Activated CD4-positive, alpha-beta T cell treated with anti-CD3 and anti-CD28 coated beads, Interleukin-10, Interleukin-2, amounts not matched to agents 100 ng/mL and 50 ng/mL, durations not matched to agents 16 hours and 8 hours (primary cell): ENCODE measurements at regions not wholly inside any gene's neighbourhood (a gene's known extent, or its start where the extent isn't known, plus 50 kb on each side); places are given as distances from the start of the nearest gene placed in this dataset.
"Not testable (repeated sequence)": the region's sequence is repeated elsewhere in the genome, so short reads cannot be mapped to it uniquely, and the experiment has no call there.

Experiments
- DNase-seq: peaks from one replicate; pipeline ENCODE4 v3.0.0-alpha.2; 2020

DNA sequence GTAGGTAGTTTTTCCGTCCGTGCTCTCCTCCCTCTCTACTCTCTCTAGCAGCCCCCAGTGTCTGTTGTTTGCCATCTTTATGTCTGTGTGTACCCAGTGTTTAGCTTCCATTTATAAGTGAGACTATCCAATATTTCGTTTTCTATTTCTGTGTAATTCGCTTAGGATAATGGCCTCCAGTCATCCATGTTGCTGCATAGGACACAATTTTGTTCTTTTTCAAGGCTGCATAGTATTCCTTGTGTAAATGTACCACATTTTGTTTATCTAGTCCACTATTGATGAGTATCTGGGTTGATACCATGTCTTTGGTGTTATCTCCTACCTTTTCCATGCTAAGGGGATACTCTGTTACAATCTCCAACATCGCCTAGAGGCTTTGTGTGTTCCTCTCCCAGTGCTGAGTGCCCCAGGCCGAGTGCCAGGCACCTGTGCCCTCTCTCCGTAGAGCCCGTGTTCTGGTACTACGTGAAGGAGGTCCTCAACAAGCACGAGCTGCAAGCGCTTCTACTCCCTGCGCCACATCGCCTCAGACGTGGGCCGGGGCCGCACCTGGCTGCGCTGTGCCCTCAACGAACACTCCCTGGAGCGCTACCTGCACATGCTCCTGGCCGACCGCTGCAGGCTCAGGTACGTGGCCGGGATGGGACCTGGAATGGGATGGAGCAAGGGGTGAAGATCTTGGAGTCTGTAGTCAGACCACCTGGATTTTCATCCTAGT is 51.0 kb downstream of the NPIPB11 start:
- DNase-seq, result not testable (repeated sequence)

DNA sequence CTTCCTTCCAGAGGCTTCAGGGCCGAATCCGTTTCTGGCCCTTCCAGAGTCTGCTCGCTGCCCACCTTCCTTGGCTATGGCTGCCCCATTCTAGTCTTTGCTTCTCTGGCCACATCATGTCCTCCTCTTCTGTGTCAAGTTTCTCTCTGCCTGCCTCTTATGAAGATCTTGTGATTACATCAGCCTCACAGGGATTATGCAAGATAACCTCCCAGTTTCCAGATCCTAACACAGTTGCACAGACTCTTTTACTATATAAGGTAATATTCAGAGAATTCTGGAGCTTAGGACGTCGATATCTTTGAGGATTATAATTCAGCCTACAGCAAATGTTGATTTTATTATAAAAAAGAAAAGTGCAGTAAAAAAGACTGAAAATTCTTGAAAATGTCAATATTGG is 52.1 kb downstream of the NPIPB11 start:
- DNase-seq, result not testable (repeated sequence)

DNA sequence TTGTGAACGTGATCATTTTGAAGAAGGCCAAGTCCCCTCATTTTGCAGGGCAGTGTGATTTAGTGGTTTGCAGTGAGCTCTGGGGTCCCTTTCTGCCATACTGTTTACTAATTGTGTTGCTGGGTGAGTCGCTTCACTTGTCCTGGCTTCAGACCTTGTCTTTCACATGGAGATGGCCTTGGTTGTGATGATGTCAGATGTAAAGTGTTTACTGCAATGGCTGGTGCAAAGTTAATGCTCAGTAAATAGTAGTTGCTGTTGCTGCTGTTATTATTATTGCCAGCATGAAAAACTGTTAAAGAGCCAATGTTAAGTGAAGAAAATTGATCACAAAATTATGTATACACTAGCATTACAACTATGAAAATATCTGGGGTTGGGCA is 53.9 kb downstream of the NPIPB11 start:
- DNase-seq, result not testable (repeated sequence)

DNA sequence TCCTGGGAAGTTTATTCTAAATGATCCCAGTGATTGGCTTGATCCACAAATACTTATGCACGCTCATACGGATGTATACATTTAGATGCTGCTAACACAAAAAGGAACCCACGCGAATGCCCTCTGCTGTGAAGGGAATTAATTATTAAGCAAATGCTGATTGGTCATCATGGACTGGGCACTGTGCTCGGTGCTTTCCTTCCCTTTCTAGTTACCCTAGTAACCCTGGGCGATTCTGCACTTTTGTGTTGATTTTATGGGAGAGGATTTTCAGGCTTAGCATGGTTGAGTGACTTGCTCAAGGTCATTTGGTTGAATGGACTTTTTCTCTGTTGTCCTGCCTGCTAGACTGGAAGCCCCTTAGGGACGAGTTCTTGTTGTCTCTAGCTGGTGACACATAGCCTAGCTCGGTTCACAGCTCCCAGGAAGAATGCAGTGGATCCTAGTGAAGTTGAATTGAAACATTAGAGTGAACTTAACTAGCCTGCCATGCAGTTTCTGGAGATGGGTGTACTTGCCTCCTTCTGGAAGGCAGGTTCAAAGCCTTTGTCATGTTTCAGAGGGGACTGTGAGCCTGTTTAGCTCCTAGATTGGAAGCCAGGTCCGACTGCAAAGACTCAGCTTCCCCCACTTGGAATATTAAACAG is 54.4 kb downstream of the NPIPB11 start:
- DNase-seq, result not testable (repeated sequence)

DNA sequence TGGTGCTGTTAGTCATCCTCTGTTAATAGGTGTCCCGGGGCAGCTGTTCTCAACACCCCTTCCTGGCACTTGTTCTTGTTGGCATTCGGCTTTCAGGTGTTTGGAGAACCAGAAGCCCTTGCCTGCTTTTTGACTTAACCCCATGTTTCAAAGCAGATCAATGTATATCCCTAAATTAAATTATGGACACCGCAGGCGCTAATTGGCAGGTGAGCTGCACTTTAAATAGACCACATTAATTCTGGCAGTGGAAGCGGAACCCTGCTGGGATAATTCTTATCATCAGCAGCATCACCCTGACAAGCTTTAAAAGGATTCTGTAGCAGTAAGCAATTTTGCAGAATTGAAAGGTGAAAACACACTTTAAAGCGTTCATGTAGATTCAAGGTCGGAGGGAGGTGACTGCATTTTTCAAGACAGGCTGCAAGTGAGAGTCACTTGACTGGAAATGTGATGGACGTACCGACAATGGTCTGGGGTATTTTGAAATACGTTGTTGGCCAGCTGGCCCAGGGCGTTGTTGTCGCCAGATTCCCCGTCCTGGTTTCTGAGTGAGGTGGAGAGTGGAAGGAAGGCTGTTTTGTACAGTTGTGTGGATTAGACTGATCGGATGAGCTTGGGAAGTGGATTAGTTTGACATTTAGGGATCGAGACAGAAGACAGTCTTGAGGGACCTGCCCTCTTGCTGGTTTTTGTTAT is 55.1 kb downstream of the NPIPB11 start:
- not testable (repeated sequence) for DNase-seq

DNA sequence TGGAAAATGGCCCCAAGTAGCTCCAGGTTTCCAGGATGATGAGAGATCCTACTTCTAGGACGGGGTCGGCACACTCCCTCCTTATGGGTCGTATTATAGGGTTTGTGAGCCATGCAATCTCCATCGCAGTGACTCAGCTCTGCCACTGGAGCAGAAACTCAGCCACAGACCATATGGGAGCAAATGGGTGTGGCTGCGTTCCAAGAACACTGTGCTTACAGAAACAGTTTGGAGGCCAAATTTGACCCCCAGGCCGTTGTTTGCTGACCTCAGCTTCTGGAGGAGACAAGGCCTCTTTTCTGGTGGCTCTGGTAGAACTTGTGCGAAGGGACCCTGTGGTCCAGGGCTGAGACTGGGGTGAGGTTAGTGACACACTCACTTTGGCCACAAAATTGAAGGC is 56.5 kb downstream of the NPIPB11 start:
- not testable (repeated sequence) for DNase-seq

DNA sequence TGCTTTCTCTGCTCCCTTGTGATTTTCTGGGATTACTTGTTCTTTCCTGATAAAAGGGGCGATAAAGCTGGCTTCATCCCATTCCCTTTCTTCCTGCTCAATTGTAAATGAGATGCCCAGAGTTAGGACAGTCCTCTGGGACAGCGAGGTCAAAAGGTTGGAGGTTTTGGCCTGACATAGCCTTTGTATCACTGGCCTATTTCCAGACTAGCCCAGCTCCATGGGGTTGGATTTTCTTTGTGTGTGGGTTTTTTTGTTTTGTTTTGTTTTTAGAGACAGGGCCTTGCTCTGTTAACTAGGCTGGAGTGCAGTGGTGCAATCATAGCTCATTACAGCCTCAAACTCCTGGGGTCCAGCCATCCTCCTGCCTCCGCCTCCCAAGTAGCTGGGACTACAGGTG is 57.8 kb downstream of the NPIPB11 start:
- DNase-seq, result not testable (repeated sequence)

DNA sequence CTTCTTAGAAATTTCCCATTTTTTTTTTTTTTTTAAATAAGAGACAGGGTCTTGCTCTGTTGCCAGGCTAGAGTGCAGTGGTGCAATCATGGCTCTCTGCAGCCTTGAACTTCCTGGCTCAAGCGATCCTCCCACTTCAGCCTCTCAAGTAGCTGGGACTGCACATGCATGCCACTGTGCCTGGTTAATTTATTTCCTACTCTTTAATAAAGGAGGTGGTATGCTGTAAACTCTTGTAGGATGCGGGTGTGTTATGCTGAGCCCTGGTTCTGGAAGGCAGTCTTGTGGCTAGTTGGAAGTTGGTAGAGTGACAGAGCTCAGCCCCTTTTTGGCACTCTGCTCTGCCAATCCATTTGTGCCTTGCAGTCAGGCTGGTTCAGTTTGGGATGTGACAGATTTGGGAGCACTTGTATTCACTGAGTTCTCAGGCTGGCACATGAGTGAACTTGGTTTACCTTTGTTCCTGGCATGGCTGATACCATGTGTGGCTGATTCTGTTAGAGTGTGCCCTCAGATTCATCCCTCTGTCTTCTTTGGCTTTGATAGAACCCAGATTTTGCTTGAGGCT is 58.3 kb downstream of the NPIPB11 start:
- not testable (repeated sequence) for DNase-seq

DNA sequence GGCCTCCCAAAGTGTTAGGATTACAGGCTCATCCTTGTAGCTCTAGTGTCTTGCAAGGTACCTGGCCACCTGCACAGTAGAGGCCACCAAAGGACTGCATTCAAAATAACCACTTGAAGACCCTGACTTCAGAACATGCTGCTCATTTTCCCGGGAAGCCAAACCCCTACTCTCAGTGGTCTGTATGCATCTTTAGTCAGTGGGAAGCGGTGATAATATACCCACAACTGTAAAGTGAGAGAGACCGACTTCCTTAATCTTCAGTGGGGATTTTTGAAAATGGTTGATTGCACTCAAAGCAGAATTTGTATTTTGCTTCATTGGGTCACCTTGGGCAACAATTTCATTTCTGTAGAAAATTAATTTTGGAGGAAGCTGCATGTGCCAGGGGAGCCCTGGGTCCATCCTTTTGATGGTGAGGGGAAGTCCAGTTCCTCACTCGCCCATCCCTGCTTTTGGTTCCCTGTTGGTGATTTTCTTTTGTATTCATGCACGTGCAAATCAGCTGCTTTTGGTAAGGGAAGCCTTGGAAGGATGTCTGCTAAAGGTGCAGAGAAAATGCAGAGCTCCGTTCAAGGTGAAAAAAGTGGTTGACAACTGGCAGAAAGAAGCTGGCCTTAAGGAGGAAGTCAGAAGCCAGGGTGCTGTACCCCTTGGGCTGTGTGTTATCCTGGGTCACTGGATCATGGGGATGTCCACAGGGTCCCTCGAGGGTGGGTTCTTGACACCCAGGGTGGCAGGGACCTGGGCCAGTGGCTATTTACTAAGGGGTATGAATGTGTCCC is 59.5 kb downstream of the NPIPB11 start:
- DNase-seq, result not testable (repeated sequence)

DNA sequence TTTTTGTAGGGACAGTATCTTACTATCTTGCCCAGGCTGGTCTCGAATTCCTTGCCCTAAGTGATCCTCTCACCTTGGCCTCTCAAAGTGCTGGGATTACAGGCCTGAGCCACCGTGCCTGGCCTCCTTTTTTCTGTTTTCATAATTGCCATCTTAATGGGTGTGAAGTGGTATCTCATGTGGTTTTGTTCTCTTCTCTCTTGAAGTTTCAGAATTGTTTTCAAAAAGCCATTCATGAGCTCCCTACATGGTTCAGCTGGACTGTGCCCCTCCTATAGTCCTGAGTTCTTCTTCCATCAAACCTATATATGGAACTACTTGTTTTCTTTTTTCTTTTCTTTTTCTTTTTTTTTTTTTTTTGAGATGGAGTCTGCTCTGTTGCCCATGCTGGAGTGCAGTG is 60.3 kb downstream of the NPIPB11 start:
- peak; percentile 13 for DNase-seq

DNA sequence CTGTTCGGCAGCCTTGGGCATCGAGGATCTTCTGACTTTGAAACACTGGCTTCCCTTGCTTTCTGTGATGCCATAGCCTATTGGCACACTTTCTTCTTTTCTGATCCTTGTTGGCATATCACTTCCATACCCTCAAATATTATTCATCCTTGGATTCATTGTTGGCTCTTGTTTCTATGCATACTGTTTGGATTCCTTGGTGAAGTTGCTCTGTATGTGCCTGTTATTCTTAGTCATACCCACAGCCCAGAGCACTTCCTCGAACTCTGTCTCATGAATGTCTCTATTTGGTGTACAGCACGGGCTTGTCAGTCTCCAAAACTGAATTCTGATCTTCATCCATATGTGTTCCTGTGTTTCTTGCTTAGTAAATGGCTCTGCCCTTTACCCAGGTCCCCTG is 63.6 kb downstream of the NPIPB11 start:
- not testable (repeated sequence) for DNase-seq

DNA sequence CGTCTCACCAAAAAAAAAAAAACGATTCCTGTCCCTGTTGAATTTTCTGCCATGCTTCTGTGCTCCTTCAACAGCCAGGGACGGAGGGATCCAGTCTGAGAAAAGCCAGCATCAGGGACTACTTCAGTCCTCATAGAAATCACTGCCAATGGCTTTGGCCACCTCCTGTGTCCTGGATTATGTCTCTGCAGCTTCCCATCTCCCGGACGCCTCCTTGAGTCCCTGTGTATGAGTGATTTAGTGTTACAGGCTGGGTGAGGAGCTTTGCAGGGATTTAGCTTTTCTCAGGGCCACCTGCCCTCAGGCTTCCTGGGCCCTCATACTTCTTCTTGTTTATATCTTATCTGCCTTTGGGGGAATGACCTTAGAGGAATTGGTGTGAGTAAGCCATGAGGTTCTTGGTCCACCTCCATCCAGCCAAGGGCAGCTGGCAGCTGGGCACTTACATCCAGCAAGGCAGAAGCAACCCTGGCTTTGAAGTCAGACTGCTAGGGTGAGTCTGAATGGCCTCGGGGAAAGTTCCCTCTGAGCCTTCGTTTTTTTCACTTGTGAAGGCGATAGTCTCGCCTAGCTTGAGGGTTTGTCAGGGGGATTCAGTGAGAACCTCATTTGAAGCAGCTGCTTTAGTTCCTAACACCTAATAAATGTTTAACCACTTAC is 65.6 kb downstream of the NPIPB11 start:
- DNase-seq, result not testable (repeated sequence)

DNA sequence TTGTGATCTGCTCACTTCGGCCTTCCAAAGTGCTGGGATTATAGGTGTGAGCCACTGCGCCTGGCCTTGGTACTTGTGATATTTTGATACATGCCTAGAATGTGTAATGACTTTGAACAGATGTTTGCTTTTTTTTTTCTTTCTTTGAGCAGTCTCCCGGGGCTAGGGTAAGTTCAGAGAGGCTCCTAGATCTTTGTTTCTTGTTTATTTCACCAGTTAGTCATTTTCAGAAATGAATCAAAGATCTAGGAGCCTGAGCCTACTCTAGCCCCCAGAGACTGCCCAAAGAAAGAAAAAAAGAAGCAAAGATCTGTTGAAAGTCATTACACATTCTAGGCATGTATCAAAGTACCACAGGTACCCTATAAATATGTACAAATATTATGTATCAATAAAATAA is 66.3 kb downstream of the NPIPB11 start:
- not testable (repeated sequence) for DNase-seq

DNA sequence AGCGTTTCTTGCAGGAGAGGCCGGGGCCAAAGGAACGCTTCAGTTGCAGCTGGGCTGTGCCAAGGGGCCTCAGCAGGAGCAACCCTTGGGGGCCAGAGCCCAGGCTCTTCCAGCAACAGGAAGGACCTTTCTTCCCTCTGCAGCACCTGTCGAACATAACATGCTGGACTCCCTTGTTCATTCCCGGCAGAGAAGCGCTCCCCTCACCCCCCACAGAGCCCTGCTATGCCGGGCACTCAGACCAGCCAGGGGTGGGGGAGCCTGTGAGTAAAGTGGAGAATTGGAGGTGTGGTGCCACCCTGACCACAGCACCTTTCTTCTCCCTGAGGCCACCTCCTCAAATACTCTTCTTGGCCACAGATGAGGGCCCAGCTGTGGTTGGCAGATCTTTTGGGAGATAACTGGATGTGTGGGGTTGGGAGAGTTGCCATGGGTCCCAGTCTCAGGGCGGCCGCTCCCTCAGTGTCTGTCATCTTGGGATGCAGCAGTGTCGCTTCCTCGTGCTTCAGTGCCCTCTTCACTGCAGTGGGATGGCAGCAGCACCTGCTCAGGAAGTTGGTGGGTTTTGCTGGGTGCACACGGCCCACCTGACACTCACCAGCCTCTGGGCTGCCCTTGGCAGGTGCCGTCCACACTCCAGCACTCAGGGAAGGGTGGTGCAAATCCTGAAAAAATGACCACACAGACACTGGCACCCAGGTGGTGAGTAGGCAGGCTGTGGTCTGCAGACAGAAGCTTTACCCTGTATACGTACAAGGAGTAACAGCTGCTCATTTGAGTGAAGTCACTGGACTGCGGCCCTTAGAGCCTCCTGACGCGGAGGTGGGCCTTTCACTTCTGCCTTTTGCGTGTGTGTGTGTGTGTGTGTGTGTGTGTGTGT is 67.5 kb downstream of the NPIPB11 start:
- DNase-seq, result not testable (repeated sequence)

DNA sequence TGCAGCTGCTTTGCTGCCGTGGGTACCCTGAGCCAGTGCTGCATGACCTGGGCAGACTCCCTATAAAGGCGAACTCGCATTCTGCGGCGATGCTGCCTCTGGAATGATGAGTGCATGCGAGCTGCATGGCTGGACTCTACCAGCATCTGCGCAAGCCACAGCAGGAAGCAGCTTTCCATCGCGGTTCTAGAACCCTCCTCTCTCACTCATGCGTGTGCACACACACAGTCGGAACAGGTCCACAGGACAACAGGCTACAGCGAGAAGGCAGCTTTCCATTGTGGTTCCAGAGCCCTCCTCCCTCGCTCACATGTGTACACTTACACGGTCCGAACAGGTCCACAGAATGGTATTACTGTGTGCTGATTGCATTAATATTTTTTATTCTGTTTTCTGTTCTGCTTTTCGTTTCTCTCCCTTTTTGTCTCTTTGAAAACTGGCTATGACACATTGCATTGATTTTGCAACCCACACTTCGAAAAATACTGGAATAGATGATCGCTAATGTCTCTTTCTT is 69.1 kb downstream of the NPIPB11 start:
- DNase-seq, result not testable (repeated sequence)

DNA sequence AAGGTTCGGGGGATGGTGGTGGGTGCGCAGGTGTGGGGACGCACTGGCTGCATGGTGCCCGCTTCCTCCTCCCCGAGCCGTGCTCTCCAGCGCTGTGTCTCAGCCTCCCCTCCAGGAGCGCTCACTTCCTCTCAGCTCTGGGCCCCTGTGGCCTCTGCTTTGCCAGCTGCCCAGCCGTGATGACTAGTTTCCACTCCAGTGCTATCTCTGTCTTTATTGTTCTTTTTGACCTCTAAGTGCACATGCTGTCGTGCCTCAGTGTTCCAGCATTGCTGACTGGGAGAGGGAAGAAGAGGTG is 71.0 kb downstream of the NPIPB11 start:
- DNase-seq, result not testable (repeated sequence)

DNA sequence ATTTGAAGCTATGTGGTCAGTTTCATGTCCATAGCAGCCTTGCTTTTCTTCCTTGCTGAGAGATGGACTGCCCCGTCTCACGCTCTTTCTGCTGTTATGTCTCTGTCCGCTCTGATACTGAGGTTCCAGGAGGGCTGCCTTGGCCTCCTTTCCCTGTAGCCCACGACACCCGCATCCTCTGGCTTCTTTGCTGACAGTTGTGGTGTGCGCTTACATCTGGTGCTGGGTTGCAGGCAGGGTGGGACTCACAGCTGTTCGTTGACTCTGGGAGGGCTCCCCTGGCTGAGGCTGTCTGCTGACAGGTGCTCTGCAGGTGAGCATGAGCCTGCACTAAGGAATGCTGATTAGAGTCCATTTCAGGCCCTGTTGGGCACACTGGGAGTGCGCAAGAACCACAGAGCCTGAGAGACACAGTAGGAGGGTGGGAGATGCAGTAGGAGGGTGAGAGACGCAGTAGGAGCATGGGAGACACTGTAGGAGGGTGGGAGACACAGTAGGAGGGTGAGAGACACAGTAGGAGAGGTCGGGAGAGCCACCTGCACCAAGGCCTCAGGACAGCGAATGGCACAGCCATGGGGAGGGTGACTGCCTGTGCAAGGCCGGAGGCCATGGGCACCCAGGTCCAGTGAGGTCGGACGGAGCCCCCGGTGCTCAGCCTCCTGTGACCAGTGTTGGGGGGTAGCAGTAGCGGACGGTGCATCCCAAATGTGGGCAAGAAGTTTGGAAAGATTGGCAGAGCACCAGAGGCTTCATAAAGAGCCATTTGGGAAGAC is 71.5 kb downstream of the NPIPB11 start:
- DNase-seq, result not testable (repeated sequence)

DNA sequence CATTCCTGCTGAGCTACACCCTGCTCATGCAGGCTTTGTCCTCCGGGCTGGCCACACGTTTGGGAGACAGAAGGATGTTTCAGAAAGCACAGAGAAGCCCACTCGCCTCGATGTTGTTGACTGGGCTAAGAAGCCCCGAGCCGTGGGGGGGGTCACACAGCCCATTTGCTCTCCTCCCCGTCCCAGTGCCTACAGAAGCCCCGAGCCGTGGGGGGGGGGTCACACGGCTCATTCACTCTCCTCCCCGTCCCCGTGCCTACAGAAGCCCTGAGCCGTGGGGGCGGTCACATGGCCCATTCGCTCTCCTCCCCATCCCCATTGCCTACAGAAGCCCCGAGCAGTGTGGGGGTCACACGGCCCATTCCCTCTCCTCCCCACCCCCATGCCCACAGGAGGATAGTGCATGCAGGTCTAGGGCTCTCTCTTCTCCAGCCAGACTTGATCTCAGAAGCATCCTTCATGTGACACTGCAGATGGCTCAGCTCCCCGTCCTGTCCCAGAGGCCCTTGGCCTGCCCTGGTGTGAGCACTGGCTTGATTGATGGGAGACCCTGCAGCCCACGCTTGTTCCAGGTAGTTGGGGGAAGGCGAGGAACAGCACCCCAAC is 72.9 kb downstream of the NPIPB11 start:
- DNase-seq, result not testable (repeated sequence)

DNA sequence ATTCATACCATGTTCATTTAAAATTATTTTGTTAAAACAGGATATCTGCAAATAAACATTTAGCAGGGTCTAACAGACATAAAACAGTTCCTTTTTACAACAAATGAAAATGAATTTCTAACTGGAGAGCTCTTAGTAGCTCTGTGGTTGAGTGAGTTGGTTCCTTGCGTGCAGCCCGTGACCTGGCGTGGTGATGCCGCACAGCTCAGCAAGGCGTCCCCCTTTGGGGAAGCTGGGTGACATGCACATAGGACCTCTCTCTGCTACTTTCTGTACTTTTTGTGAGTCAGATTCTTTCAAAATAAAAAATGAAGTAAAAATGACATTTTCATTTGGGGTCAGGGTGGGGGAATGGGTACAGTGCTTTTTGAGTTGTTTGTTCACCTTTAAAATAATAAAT is 75.9 kb downstream of the NPIPB11 start:
- DNase-seq, result not testable (repeated sequence)

DNA sequence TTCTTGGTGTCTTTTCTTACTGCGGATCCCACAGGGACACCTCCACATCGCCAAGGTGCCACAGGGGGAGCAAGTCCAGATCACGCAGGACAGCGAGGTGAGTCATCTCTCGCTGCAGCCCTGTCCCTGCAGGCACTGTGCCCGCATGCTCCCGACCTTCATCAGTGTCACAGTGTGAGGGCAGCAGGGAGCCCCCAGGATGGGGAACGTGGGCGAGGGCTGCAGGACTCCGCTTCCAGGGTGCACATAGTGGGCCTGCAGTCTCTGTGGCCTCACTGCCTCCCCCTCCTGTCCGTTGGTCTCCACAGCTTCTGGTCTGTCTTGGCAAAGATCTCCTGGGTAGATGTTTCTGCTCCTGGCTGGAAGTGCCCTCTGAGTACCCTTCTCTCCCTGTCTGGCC is 78.0 kb downstream of the NPIPB11 start:
- DNase-seq, result not testable (repeated sequence)
